Stimulated activated CD4-positive, alpha-beta T cell treated with anti-CD3 and anti-CD28 coated beads, Interleukin-12 subunit alpha, Interleukin-12 subunit beta, amount 100 ng/mL, for 48 hours (primary cell): ENCODE measurements at regions not wholly inside any gene's neighbourhood (a gene's known extent, or its start where the extent isn't known, plus 50 kb on each side); places are given as distances from the start of the nearest gene placed in this dataset.
"Not testable (repeated sequence)": the region's sequence is repeated elsewhere in the genome, so short reads cannot be mapped to it uniquely, and the experiment has no call there.

Experiments
- DNase-seq, 3 donors: peaks; one replicate each; pipeline ENCODE4 v3.0.0-alpha.2; 2020; ENCODE audit warnings: low read depth in 2 of 3, low spot score in 1 of 3

DNA sequence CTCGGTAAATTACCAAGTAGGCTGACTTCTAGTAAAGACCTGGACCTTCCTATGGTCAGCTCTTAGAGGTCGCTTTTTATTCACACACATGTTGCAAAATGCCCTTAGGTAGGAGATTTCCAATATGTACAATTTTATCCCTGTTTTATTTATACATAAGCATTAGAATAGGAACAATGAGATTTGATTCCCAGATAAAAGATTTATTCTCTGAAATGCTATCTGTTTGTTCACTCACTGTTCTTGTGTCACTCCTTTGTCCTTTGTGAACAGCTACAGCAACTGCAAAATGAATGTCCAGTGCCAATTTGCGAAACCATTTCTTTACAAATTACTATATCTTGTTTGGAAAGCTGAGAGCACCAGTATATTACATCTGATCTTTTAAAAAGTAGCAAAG is 991.5 kb upstream of the TYRP1 start:
- no peak for DNase-seq

DNA sequence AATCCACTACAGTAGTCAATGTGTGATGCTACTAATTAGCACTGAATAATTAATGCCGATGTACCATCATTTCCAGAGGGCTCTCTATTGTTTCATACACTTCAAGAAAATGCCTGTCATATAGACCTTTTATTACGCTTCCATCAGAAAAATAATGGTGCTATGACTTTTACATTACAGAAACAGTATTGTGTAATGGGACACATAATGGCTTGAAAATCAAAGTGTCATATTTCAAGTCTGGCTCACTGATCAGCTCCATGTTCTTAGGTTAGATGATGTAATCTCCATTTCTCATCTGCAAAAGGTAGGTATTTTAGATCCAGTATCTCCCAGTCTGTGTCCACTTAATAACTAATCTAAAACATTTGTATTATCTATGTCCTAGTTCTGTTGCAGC is 990.6 kb upstream of the TYRP1 start:
- DNase-seq = no peak

- DNase-seq = not testable (repeated sequence)
Observed at GRCh38 chr9:11704198-11704597, 989.0 kb upstream of the TYRP1 start.

- DNase-seq = no peak
Observed at GRCh38 chr9:11708899-11709298, 984.3 kb upstream of the TYRP1 start.

- DNase-seq = no peak
Observed at GRCh38 chr9:11709567-11709966, 983.6 kb upstream of the TYRP1 start.

- no peak for DNase-seq
Observed at GRCh38 chr9:11713077-11713476, 980.1 kb upstream of the TYRP1 start.

DNA sequence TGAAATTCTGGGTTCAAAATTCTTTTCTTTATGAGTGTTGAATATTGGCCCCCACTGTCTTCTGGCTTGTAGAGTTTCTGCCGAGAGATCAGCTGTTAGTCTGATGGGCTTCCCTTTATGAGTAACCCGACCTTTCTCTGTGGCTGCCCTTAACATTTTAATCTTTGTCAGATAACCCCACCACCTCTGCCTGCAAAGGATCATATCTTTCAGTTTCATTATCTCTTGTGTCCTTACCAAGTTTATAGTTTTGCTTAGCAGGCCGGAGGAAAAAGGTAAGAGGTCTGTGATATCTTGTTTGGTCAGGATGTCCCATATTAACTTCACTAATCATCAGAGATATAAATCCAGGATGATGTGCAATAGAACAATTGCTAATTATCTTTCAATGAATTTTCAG is 970.2 kb upstream of the TYRP1 start:
- DNase-seq = no peak

DNA sequence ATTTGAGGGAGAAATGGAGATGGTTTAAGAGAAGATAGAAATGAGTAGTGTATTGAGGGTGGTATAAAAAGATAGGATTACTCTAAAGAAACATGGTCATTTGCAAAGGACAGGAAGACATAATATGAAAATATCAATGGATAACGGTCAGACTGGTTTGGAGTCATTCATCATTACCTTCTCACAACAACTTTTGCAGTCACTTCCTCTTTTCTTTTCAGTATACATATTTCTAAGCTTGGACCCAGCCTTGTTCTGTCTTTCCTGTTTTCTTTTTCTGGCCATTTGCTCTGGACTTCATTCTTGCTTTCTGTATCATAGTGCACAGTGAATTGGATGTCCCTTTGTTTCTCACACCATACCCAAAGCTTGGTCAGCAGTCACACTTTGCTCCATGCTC is 966.5 kb upstream of the TYRP1 start:
- DNase-seq = no peak

DNA sequence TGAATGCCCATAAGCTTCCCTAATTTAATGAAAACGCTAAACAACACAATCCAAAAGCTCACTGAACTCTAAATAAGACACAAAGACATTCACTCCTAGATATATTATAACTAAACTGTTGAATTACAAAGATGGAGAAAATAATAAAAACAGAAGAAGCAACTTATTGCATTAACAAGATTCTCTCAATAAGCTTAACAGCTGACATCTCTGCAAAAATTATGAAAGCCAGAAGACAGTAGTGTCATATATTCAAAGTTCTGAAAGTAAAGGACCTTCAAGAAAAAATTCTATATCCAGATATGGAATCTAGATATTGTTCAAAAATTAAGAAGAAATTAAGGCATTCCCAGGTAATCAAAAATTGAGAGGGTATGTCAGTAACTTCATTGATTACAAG is 957.8 kb upstream of the TYRP1 start:
- DNase-seq = no peak

DNA sequence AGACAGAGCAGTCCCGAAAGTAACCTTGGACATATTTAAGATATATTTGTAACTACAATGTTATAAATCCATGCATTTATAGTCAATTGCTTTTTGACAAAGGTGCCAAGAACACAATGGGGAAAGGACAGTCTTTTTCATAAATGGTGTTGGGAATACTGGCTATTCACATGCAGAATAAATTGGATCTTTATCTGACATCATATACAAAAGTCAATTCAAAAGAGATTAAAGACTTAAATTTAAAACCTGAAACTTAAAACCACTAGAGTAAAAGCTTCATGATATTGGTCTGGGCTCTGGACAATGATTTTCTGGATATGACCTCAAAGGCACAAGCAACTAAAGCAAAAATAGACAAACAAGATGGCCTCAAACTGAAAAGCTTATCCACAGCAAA is 950.7 kb upstream of the TYRP1 start:
- no peak for DNase-seq

DNA sequence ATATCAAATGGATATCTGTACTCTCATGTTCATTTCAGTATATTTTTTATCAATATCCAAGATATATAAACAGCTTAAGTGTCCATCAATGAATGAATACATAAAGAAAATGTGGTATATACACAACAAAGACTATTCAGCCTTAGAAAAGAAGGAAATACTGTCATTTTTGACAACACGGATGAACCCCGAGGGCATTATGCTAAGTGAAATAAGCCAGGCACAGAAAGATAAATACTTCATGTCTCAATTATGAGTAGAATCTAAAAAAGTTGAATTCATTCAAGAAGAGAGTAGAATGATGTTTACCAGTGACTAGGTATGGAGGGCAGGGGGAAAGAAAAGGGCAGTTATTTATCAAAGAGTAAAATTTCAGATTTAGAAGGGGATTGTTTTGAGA is 949.8 kb upstream of the TYRP1 start:
- no peak for DNase-seq

DNA sequence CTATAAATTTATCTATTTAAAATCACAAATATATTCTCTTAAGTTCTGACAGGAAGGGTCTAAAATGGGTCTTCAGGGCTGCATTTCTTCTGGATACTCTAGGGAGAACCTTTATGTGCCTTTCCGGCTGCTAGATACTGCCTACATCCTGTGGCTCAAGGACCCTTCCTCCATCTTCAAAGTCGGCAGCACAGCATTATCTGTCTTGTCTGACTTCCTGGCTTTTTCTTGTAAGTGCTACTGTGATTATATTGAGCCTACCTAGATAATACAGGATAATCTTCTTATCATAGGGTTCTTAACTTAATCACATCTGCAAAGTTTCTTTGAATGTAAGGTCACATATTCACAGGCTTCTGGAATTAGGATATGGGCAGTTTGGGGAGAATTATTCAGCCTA is 943.8 kb upstream of the TYRP1 start:
- no peak for DNase-seq

DNA sequence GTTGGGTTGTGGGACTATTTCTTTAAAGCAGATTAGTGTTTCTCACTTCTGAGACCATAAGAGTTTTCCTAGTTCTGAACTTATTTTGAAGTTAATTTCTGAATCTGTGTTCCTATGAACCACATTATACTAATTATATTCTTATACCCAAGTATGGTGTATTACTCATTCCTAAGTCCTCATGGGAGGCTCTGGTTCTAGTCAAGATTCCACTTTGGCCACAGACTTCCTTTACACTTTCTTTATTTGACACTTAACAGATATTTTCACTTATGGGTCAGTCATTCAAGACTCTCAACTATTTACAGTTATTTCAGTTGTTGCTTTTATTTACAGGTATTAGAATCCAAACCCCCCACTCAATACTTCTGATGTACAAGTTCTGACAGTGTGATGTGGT is 937.2 kb upstream of the TYRP1 start:
- no peak for DNase-seq

DNA sequence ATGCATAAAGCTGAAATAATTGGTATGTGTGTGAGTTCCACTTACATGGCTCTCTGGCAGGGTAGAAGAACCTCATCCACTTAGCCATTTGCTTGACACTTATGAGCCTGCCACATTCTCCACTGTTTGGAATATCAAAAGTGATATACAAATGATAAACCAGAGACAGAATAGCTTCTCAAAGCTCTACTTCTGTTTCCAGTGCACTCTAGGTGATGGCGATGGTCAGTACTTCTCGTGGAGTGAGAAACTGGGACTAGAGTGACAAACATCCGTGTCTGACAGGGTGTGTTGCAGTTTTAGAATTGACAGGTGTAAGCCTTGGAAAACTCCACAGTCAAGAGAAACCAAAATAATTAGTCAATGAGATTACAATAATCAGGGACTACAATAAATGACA is 935.8 kb upstream of the TYRP1 start:
- no peak for DNase-seq

DNA sequence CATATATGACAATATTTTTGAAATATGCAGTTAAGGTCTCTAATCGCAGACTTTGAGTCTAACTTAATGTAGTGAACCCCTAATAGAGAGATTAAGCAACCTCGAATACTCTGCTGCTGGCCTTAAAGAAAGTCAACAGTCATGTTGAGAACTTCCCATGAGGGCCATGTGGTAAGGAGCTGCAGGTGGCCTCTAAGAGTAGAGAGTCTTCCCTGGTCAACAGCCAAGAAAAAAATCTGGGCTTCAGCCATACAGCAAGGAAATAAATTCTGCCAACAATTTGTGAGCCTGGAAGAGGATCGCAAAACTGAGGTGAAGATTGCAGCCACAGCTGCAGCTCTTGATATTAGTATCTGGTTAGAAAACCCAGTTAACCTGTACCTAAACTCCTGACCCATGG is 935.2 kb upstream of the TYRP1 start:
- no peak for DNase-seq

DNA sequence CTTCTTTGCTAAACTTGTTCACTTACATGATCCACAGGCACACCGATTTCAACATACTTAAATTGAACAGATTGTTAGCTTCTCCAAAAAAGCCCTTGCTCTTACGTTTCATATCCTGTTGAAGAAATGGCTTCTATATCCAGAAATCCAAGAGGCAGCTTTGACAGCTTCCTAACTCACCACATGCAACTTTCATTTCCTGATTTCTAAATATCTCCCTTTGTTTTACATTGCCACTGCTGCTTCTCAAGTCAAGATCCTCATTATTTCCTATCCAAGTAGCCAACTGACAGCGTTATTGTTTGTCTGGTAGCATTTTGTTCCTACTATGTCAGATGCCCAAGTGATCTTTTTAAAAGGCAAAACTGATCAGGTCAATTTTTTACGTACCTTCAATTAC is 913.2 kb upstream of the TYRP1 start:
- no peak for DNase-seq

DNA sequence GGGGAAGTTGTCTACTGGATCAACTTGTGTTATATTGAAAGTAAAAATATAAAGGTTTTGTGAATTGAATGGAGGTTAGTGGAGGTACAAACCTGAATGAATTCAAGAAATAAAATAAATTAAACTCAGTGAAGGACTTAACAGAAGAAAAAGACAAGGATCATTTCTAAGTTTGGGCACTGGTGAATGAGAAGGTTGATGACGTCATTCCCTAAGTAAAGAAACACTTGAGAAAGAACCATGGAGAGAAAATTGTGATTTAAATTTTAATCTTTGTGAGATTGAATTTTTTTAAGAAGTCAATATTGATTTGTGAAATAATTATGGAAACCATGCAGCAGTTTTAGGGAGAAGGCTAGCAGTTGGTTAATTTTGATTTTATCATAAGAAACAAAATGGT is 900.3 kb upstream of the TYRP1 start:
- DNase-seq = no peak

GRCh38 chr9:11794984-11795383 is 898.2 kb upstream of the TYRP1 start:
- DNase-seq = no peak

DNA sequence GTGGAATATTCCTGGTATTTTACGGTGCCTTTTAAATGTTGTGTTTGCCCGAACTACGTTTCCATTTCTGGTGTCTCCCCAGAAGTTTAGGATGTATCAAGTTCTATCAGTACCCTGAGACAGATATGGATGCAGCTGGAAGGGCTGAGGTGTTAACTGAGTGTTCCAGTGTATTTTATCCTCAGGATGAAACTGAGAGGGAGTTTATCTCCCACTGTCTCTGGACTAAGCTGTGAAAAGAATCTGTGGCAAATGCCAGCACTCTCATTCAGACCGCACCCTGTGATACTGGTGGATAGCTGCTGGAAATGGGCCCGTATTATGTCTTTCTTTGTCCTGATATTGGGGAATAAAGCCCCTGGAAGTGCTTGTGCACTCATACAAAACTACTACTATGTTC is 887.2 kb upstream of the TYRP1 start:
- no peak for DNase-seq

GRCh38 chr9:11821306-11821975 is 871.7 kb upstream of the TYRP1 start:
- DNase-seq = no peak

DNA sequence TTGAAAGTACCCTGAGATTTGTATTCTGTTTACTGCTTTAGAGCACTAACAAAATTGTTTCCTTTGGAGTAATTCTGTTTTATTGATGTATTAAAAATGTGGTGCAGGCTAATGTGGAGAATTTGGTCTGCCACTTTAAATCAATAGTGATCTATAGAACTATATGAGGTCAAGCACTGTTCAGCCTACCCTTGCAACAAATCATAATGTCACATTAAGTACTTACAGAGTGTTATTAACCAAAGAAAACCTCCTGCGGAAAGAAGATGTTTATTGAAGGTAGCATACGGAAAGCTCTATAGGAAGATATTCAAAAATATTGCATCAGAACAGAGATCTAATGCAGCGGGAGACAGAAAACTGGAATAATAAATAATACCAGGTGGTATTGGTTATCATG is 865.0 kb upstream of the TYRP1 start:
- DNase-seq = no peak

GRCh38 chr9:11833056-11833455 is 860.1 kb upstream of the TYRP1 start:
- no peak for DNase-seq

DNA sequence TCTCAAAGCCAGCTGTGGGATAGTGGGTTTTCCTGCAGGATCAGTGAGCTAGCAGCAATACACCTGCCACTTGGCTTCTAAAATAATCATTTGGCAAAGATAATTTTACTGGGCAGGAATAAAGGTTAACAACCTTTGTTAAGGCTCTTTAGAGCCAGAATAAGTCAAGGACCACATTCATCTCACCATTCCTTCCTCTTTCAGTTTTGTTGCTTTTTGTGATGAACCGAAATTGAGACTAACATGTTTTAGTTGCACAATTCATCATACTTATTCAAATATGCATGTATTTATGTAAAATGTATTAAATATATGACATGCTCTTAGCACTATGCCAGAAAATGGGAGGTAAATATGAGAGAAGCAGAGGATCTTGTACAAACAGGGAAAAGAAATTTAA is 824.4 kb upstream of the TYRP1 start:
- no peak for DNase-seq

DNA sequence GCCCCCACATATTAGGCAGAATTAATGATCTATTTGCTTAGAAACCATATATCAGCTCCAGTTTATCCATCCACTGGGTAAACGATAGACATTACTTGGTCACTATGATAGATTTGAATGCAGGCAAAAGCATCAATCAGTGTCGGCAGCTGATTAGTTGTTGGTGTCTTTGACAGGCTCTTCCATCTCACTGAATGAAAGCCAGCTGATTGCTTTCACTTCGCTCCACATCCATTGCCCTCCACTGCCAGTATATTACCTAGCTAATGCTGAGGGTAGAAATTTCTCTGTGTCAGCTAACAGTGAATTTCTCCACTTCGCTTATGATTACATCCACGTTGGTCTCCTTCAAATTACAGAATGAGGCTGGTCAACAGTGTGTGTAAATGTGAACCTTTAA is 821.3 kb upstream of the TYRP1 start:
- DNase-seq = no peak
